Smooth muscle cell (in vitro differentiated cells): ENCODE measurements at regions not wholly inside any gene's neighbourhood (a gene's known extent, or its start where the extent isn't known, plus 50 kb on each side); places are given as distances from the start of the nearest gene placed in this dataset.

Source experiments
- DNase-seq: peaks from one replicate; lab custom pipeline; 2025; ENCODE audit not compliant: unreplicated experiment; lab: John Stamatoyannopoulos, UW
- H2AFZ ChIP-seq: fragments of 200-600 bp; sonication (generic); 2 replicates; pipeline ENCODE4 v1.6.0; 2016; ENCODE audit warnings: antibody characterized with exemption, low read depth, mild to moderate bottlenecking
- H3F3A ChIP-seq: fragments of 200-600 bp; sonication (generic); 2 replicates; pipeline ENCODE4 v1.6.0; 2017; ENCODE audit warnings: antibody characterized with exemption, low read depth
- H3K27ac ChIP-seq: fragments of 200-600 bp; sonication (generic); 2 replicates; pipeline ENCODE4 v1.5.1; 2016; ENCODE audit warnings: low read depth, mild to moderate bottlenecking
- H3K27me3 ChIP-seq: fragments of 200-600 bp; sonication (generic); 2 replicates; pipeline ENCODE4 v1.6.1; 2016; ENCODE audit warnings: low read depth, mild to moderate bottlenecking
- H3K36me3 ChIP-seq: fragments of 200-600 bp; sonication (generic); 2 replicates; pipeline ENCODE4 v1.5.1; 2016; ENCODE audit warnings: low read depth
- H3K4me1 ChIP-seq: fragments of 200-600 bp; sonication (generic); 2 replicates; pipeline ENCODE4 v1.5.1; 2016; ENCODE audit warnings: low read depth
- H3K4me2 ChIP-seq: fragments of 200-600 bp; sonication (generic); 2 replicates; pipeline ENCODE4 v1.6.0; 2016; ENCODE audit warnings: mild to moderate bottlenecking
- H3K4me3 ChIP-seq: fragments of 200-600 bp; sonication (generic); 2 replicates; pipeline ENCODE4 v1.5.1; 2016; ENCODE audit warnings: mild to moderate bottlenecking
- H3K79me2 ChIP-seq: fragments of 200-600 bp; sonication (generic); 2 replicates; pipeline ENCODE4 v1.6.0; 2016; ENCODE audit warnings: low read depth, mild to moderate bottlenecking
- H3K9ac ChIP-seq: fragments of 200-600 bp; sonication (generic); 2 replicates; pipeline ENCODE4 v1.6.0; 2016; ENCODE audit warnings: low read depth
- H3K9me3 ChIP-seq: fragments of 200-600 bp; sonication (generic); replicated peaks from 2 replicates; pipeline ENCODE4 v1.5.1; 2016; ENCODE audit warnings: low read depth
- H4K20me1 ChIP-seq: fragments of 200-600 bp; sonication (generic); 2 replicates; pipeline ENCODE4 v1.6.0; 2016; ENCODE audit warnings: low read depth
- CTCF ChIP-seq: fragments of 200-600 bp; sonication (generic); IDR thresholded peaks from 2 replicates; pipeline ENCODE4 v1.5.1; 2017; ENCODE audit warnings: borderline replicate concordance, mild to moderate bottlenecking, antibody characterized with exemption; ENCODE audit not compliant: insufficient read depth, poor library complexity, severe bottlenecking
- WGBS: methylation state at CpG from one replicate; pipeline ENCODE4 v1.1.7; 2016; ENCODE audit warnings: low lambda C conversion rate; 5-methylcytosine and 5-hydroxymethylcytosine counted together

GRCh38 chr20:6489361-6490171 is 277.9 kb upstream of the BMP2 start:
- H3K4me1 ChIP-seq: no peaks in the 10 kb centered on the region
- 63% methylated on average over 16 of the region's 16 CpGs for WGBS

GRCh38 chr20:6485351-6485750 is 282.1 kb upstream of the BMP2 start:
- Histone ChIP-seq H3F3A (peaks cover 3% of the 10 kb centered on the region), H3K4me1 (no peaks in the 10 kb centered on the region), H3K79me2 (no peaks in the 10 kb centered on the region), H3K9me3 (no peaks in the 10 kb centered on the region), H2AFZ (no peak overlapping the region), H3K27me3 (no peaks in the 10 kb centered on the region), H3K9ac (no peak overlapping the region), H3K4me3 (no peak overlapping the region), H3K27ac (no peak overlapping the region), H3K36me3 (no peaks in the 10 kb centered on the region), H4K20me1 (no peaks in the 10 kb centered on the region), H3K4me2 (no peak overlapping the region)
- no peak for DNase-seq
- no peak for TF ChIP-seq CTCF
- WGBS: 82% methylated on average over 7 of the region's 7 CpGs

More at GRCh38 chr20:6489361-6490171, 277.9 kb upstream of the BMP2 start:
- H3K27ac ChIP-seq: no peak overlapping the region
- no peak overlapping the region for H3K9ac ChIP-seq
- no peak overlapping the region for H3K4me3 ChIP-seq
- no peaks in the 10 kb centered on the region for H3K9me3 ChIP-seq
- no peaks in the 10 kb centered on the region for H3K27me3 ChIP-seq
- H3K36me3 ChIP-seq: no peaks in the 10 kb centered on the region
- no peak for TF ChIP-seq CTCF
- no peaks in the 10 kb centered on the region for H3K79me2 ChIP-seq
- no peak overlapping the region for H2AFZ ChIP-seq
- H3K4me2 ChIP-seq: no peak overlapping the region
- DNase-seq: no peak
- peaks cover 4% of the 10 kb centered on the region for H3F3A ChIP-seq
- no peaks in the 10 kb centered on the region for H4K20me1 ChIP-seq

- WGBS: 34% methylated on average over 2 of the region's 2 CpGs
- Histone ChIP-seq H3F3A (peaks cover 3% of the 10 kb centered on the region), H3K27me3 (no peaks in the 10 kb centered on the region), H3K9ac (no peak overlapping the region), H4K20me1 (no peaks in the 10 kb centered on the region), H3K36me3 (no peaks in the 10 kb centered on the region), H2AFZ (no peak overlapping the region), H3K79me2 (no peaks in the 10 kb centered on the region), H3K4me1 (no peaks in the 10 kb centered on the region), H3K4me2 (peak overlapping the region; percentile 46), H3K4me3 (no peak overlapping the region), H3K27ac (no peak overlapping the region), H3K9me3 (no peaks in the 10 kb centered on the region)
- TF ChIP-seq CTCF: no peak
- no peak for DNase-seq
Observed at GRCh38 chr20:6483727-6484126, 283.8 kb upstream of the BMP2 start.

GRCh38 chr20:6482486-6482885 is 285.0 kb upstream of the BMP2 start:
- Histone ChIP-seq H3K4me2 (no peak overlapping the region), H3K4me3 (no peak overlapping the region), H3K36me3 (no peaks in the 10 kb centered on the region), H3K4me1 (no peaks in the 10 kb centered on the region), H3K9ac (no peak overlapping the region), H3K79me2 (no peaks in the 10 kb centered on the region), H3F3A (peaks cover 3% of the 10 kb centered on the region), H4K20me1 (no peaks in the 10 kb centered on the region), H2AFZ (no peak overlapping the region), H3K9me3 (no peaks in the 10 kb centered on the region), H3K27me3 (no peaks in the 10 kb centered on the region), H3K27ac (no peak overlapping the region)
- DNase-seq: no peak
- TF ChIP-seq CTCF: no peak
